Ecto neural progenitor cell (in vitro differentiated cells): ENCODE measurements at regions not wholly inside any gene's neighbourhood (a gene's known extent, or its start where the extent isn't known, plus 50 kb on each side); places are given as distances from the start of the nearest gene placed in this dataset.
"Not testable (repeated sequence)": the region's sequence is repeated elsewhere in the genome, so short reads cannot be mapped to it uniquely, and the experiment has no call there.

Source experiments
- DNase-seq: peaks from one replicate; pipeline ENCODE4 v3.0.0-alpha.2; 2018; ENCODE audit warnings: low spot score

DNA sequence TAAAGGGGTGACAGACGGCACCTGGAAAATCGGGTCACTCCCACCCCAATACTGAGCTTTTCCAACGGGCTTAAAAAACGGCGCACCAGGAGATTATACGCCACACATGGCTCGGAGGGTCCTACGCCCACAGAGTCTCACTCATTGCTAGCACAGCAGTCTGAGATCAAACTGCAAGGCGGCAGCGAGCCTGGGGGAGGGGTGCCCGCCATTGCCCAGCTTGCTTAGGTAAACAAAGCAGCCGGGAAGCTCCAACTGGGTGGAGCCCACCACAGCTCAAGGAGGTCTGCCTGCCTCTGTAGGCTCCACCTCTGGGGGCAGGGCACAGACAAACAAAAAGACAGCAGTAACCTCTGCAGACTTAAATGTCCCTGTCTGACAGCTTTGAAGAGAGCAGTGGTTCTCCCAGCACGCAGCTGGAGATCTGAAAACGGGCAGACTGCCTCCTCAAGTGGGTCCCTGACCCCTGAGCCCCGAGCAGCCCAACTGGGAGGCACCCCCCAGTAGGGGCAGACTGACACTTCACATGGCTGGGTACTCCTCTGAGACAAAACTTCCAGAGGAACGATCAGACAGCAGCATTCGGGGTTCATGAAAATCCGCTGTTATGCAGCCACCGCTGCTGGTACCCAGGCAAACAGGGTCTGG lies 162.8 kb upstream of the GJE1 start:
- not testable (repeated sequence) for DNase-seq

DNA sequence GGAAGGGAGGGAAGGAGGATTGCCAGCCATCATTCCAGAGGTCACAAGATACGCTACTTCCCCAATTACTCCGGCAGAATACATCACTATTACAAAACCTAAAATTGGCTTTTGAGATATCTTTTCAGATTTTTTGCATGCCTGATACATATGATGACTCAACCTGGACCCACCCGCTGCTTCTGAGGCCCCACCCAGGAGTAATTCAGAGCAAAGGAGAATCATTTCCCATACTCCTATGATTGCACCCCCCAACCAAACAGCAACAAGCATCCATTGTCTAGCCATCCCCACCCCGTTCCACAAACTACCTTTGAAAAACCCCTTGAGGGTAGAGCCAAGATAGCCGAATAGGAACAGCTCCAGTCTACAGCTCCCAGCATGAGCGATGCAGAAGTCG lies 163.5 kb upstream of the GJE1 start:
- no peak for DNase-seq

DNA sequence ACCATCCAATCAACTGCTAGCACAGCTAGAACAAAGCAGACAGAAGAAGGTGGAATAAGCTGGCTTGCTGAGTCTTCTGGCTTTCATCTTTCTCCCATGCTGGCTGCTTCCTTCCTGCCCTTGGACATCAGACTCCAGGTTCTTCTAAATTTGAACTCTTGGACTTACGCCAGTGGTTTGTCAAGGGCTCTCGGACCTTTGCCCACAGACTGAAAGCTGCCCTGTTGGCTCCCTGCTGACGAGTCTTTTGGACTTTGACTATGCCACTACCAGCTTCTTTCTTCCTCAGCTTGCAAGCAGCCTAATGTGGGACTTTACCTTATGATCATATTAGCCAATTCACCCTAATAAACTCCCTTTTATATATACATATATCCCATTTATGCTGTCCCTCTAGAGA lies 164.1 kb upstream of the GJE1 start:
- DNase-seq = no peak

DNA sequence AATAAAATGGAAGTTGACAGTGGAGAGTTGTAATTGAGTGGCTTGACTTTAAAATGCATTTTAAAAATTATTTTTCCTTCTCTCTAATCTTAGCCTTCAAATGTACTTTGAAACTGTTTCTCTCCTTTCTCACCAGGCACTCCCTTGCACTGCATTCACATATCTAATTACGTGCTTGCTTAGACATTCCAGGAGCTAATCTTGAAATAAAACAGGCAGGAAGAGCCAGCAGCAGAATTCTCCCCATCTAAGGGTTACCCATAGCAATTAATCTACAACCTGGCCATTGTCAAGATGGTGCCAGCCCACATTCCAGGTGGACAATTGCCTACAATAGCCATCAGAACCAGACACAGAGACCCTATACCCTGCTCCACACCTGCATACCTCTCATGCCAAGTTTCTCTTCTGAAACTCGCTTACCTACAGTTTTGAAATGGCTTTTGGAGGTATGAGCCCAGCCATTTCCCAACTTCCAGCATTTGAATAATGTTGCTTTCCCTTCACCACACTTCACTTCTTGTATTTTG lies 167.6 kb upstream of the GJE1 start:
- no peak for DNase-seq

DNA sequence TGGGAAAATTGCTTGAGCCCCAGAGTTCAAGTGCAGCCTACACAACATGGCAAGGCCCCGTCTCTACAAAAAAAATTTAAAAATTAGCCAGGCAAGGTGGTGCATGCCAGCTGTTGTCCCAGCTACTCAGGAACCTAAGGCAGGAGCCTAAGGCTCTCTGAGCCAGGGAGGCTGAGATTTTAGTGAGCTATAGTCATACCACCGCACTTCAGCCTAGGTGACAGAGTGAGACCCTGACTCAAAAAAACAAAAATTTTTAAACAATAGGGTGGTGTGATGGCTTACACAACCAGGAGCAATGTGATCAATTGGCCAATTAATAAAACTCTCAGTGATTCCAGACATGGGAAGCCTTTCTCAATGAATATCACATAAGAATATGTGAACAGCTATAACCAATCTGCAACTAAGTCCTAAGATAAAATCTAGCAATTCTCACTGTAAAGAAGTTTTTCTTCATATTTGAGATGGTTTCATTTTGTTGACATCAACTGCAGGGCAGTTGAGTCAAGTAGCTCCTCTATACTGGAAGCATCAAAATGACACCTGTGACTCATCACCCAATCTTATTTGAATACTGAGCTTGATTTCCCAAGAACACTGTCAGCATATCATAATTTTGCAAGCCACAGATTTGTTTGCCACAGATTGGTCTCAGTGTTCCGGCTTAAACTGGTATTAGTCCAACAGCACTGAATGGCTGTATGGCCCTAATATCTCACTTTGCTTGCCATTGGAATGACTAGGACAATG lies 169.0 kb upstream of the GJE1 start:
- no peak for DNase-seq

DNA sequence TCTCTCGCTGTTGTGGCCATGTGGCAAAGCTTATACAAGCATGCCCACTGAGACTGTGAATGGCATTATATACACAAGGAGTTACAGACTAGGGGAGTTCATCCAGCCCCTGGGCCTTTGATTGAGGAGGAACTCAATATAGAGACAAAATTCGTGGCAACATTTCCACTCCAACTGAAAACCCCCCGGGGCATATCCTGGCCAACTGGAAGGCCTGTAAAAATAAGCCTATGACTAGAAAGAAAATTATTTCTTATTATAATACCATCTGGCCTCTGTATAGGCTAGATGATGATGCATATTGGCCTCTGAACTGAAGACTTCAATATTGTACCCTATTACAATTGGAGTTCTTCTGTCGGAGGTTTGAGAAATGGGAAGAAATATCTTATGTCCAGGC lies 175.5 kb upstream of the GJE1 start:
- no peak for DNase-seq

DNA sequence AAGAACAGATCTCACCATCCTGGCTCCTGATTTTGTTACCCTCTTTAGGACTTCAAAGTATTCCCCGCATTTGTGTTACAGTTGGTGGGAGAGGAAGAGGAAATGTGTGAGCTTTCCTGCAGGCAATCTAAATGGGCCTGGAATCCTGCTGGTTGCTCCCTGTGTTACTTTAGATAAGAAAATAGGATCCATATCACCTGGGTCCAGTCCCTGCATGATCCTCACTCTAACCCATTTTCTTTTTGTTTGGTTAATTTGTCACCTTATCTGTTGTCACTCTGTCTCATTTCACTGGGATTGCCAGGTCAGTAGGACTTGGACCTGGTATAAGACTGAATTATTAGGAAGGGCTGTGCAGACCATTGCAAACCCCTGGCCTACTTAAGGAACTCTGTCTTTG lies 175.9 kb upstream of the GJE1 start:
- no peak for DNase-seq

DNA sequence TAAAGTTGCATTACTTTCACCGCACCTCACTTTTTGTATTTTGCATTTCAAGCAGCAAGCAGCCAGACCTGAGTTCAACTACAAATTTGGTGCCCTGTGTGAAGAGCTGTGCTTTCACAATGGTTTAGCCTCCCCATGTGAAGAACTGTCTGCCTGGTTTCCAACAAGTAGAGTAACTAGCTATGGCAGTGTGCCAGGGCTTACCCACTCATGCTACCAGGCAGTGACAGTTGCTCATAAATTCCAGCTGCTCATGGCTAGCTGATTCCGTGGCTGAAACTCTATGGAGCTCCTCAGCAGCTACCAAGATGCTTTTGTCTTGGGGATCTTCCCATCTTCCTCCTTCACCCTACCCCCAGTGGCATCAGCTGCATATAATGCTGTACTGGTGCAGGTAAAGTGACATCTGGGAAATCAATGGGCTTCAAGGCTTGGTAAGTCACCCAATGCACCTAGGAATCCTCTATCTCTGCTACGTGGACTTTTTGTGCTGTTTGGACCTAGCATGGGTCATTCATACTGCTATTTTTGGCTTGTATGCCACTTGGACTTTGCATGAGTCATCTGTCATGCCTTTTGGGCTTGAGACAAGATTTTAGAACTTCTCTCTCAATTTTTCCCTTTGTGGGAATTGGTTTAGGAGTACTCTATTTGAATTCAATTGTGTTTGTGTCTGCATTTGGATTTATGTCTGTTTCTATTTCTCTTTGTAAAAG lies 176.5 kb upstream of the GJE1 start:
- no peak for DNase-seq

DNA sequence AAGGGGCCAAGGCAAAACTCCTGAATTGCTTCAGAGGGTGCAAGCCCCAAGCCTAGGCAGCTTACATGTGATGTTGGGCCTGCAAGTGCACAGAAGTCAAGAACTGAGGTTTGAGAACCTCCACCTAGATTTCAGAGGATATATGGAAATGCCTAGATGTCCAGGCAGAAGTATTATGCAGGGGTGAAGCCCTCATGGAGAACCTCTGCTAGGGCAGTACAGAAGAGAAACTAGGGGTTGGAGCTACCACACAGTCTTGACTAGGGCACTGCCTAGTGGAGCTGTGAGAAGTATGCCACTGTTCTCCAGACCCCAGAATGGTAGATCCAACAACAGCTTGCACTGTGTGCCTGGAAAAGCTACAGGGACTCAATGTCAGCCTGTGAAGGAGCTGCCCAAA lies 179.7 kb upstream of the GJE1 start:
- DNase-seq = no peak

DNA sequence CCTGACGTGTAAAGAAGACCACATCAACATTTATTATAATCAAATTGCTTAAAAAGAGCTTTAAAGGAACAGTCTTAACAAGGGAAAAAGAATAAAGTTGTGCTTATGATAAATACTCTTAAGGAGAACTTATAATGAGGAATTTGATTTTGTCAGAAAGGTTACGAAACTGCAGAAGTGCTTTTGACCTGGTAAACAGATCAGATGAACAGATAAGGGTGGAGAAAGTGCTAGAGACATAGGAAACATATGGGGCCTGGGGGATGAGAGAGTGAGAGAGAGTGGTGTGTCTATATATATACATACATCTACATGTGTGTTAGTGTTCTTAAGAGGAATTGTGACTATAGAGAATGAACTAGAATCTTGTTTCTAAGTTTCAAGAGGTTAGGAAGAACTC lies 186.2 kb upstream of the GJE1 start:
- no peak for DNase-seq

DNA sequence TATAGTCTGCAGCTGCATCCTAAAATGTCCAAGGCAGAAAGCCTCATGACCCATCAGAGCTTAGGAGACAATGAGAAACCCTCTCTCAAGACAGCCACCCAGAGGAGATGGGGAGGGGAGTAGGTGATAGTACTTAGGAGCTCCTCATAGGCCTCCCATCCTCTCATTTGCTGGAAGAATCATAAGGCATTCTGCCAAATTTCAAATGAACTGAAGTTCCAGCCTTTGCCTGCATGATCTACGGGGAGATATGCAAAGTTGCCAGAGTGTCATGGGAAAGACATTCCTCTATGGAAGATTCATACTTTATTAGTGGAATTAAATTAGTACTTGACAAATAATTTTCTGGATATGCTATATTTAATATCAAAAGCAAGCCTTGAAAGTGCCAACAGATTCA lies 194.1 kb upstream of the GJE1 start:
- DNase-seq = no peak

DNA sequence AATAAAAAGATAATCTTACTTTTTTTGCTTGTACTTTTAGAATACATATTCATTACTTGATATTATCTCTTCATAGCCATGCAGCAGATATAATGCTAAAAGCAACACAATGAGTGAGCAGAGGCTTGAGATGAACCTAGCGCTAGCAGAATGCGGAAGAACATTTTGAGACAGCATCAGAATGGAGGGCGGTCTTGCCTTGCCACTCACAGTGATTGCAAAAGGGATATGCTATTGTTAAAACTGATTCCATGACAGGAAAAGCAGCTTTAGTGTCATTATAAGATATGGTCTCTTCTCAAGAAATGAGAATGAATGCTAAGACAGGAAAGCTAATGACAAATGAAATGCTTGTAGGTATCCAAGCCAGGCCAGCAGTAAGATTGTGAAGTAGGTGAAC lies 200.0 kb upstream of the GJE1 start:
- DNase-seq = no peak

DNA sequence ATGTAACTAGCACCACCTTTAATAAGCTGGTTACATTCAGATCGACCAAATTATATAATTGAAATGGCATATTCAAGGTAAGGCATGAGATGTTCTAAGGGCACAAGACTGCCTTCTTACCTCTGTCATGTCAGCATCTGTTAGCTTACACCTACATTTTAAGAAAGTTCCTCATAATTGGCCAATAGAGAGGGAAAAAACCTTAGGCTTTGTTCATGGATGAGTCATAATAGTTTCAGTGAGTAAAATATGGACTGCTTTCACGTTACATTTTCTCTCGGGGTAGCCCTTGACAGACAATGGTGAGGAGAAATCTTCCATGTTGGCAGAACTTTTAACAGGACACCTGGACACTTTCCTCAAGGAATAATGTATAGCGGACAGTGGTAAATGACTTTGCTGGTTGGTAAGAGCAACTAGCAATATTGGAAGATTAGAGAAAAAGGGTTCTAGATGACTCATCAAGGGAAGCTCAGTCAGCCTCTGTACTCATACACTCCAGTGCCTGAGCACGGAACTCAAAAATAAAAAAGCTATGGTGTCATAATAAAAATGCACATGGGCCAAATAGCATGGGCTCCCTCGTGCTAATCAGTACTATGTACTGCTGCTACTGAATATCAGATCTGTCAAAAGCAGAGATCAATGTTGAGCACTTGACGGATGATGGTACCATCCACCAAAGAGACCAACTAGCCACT lies 206.4 kb upstream of the GJE1 start:
- DNase-seq = not testable (repeated sequence)

DNA sequence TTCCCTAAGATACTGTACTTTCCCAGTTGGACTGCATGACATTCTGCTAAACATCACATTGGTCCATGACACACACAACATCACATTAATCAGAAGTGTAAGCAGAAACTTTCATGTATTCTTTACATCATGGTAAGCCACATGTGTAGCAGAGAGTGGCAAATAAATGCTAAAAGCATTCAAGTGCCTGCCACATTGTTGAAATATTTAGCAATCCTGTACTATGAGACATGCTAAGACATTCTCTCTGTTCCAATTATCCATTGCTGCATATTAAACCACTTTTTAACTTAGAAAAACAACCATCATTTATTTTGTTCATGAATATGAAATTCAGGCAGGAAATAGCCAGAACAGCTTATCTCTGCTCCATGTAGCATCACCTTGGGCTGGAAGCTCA lies 207.7 kb upstream of the GJE1 start:
- DNase-seq = no peak

DNA sequence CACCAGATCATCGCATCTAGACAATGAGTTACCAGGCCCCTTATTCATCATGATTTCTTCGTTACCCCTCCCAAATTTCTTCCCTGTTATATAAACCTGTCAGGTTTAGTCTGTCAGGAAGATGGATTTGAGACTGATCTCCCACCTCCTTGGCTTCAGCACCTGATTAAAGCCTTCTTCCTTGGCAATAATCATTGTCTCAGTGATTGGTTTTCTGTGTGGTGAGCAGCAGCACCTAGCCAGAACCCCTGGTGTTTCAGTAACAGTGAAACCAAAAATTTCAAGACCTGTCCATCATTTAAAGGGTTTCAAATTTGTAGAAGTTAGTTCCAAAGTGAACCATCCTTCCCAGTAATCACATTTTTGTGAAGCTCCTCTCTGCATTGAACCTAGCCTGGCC lies 209.8 kb upstream of the GJE1 start:
- no peak for DNase-seq

DNA sequence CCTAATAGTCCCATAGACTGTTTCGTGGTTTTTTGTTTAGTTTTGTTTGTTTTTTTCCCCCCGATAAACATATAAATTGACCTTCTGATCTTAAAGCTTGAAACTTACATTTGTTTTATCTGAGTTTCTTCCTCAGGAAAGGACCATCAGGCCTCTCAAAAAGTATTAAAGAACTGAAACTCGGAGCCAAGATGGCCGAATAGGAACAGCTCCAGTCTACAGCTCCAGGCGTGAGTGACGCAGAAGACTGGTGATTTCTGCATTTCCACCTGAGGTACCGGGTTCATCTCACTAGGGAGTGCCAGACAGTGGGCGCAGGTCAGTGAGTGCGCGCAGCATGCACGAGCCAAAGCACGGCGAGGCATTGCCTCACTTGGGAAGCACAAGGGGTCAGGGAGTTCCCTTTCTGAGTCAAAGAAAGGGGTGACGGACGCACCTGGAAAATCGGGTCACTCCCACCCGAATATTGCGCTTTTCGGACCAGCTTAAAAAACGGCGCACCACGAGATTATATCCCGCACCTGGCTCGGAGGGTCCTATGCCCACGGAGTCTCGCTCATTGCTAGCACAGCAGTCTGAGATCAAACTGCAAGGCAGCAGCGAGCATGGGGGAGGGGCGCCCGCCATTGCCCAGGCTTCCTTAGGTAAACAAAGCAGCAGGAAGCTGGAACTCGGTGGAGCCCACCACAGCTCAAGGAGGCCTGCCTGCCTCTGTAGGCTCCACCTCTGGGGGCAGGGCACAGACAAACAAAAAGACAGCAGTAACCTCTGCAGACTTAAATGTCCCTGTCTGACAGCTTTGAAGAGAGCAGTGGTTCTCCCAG lies 215.8 kb upstream of the GJE1 start:
- not testable (repeated sequence) for DNase-seq

DNA sequence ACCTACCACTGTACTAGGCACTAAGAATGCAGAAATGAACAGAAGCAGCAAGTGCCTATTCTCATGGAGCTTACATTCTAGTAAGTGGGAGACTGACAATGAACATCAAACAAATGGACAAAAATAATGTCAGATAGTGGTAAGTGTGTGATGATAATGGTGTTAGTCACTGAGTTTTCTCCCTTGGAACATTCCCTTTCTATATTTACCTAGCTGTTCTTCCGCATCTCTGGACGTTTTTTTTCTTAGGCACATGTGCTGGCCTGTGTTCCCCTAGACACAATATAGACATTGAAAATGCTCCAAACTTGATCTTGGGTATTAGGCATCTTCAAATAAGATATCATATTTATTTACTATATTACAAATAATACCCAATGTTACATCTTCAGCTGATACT lies 218.1 kb upstream of the GJE1 start:
- DNase-seq = no peak

DNA sequence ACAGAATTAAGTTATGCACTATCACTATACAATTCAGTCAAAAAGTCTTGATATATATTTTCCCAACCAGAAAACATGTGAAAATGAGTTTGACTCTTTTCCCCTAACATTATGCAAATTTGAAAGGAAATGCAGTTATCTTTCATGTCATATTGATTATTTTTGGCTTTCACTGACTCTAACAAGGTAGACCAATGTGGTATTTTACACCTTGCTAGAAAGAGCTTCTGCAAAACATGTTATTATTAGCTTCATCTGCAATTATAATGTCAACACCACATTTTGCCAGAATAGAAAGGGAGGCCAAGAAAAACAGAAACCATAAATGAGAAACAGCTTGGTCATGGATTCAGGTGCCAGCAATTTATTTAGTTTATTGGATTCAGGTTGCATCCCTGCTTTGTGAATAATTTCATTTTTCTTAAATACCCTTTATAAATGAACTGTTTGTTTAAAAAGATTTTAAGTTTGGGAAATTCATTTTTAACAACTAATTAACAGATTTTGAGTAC lies 226.1 kb upstream of the GJE1 start:
- no peak for DNase-seq

DNA sequence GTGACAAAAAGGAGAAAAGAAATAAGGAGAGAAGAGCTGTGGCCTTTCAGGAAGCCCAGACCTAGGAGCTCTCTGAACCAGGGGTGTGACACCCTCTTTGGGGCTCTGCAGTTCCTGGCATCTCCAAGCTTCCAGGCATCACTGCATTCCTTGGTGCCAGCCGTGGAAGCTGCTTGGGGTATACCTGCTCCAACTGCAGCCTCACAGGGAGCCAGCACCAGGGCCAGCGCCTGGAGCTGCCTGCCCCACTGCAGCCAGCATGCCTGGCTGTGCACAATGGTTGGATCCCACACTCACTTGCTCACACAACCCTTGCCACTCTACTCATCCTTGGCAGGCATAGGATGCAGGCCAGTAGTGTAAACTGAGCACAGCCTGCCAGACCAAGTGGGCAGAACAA lies 242.1 kb upstream of the GJE1 start:
- DNase-seq = no peak

DNA sequence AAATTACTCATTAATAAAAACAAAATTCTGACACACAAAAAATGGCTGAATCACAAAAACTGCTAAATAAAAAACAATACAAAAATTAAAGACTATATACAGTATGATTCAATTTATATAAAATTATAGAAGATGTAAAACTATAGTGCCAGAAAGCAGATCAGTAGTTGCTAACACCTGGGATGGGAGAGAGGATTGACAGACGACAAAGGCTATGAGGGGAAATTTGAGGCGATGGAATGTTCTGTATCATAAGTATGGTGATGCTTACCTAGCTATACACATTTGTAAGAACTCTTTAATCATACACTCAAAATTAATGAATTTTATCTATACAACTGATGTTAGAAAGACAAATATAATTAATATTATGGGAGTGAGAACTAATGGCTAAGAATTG lies 247.9 kb upstream of the GJE1 start:
- DNase-seq = no peak

DNA sequence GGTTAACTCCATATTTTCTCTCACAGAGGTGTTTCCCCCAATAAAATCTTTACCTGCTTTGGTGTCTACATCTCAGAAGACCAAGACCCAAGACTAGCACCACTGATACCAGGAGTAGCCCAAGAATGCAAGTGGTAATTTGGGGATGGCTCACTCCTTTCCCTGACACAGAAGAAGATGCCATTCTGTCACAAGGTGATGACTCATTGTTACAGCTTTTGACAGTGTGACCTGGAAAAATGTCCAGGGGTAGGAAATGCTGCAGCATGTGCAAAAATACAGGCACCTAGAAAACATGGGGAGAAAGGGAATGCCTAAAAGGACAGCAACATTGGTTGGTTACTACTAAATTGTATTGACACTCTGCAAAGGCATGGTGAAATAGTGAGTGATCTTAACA lies 254.0 kb upstream of the GJE1 start:
- DNase-seq = no peak
